Body of pancreas (tissue), 4 donors: ENCODE measurements at regions not wholly inside any gene's neighbourhood (a gene's known extent, or its start where the extent isn't known, plus 50 kb on each side); places are given as distances from the start of the nearest gene placed in this dataset.

Source experiments
- ATAC-seq: fragments of 150-250 bp; one replicate; pipeline ENCODE4 v1.9.1; 2016
- DNase-seq, 4 donors: peaks; one replicate each; pipeline ENCODE4 v3.0.0-alpha.2; 2019
- H3K27ac ChIP-seq, 4 donors: fragments of 200-600 bp; sonication (generic); 1 replicate in 3 of 4; 2 replicates in 1 of 4; pipeline versions ENCODE4 v1.5.1 to v1.6.1; 2016 to 2019; ENCODE audit warnings: mild to moderate bottlenecking in 1 of 4, mixed read lengths in 1 of 4, moderate library complexity in 1 of 4
- H3K27me3 ChIP-seq, 2 donors: fragments of 200-600 bp; sonication (generic); one replicate each; pipeline ENCODE4 v1.6.0; 2016; ENCODE audit warnings: mild to moderate bottlenecking in 1 of 2
- H3K36me3 ChIP-seq, 2 donors: fragments of 200-600 bp; sonication (generic); replicated peaks in 1 of 2; 2 replicates each; pipeline ENCODE4 v1.5.1; 2016; ENCODE audit warnings: low read depth in 2 of 2; ENCODE audit not compliant: insufficient read depth in 1 of 2
- H3K4me1 ChIP-seq: fragments of 200-600 bp; sonication (generic); one replicate; pipeline ENCODE4 v1.6.0; 2016
- H3K4me3 ChIP-seq, 2 donors: fragments of 200-600 bp; sonication (generic); 1 replicate in 1 of 2; 2 replicates in 1 of 2; pipeline ENCODE4 v1.5.1; 2016 to 2019
- H3K9me3 ChIP-seq, 3 donors: fragments of 200-600 bp; sonication (generic); 1 replicate in 2 of 3; 2 replicates in 1 of 3; pipeline ENCODE4 v1.5.1; 2016
- CTCF ChIP-seq, 7 experiments: fragments of 450-650 bp in 4 of 7; fragments of 200-600 bp in 3 of 7; sonication (generic) in 3 of 7; IDR thresholded peaks; one replicate each; pipeline ENCODE4 v1.5.1; 2016 to 2019; ENCODE audit warnings: antibody characterized with exemption in 7 of 7
- POLR2A ChIP-seq, 3 donors: fragments of 450-650 bp; IDR thresholded peaks; one replicate each; pipeline ENCODE4 v1.6.1; 2016; ENCODE audit warnings: antibody characterized with exemption in 3 of 3, mild to moderate bottlenecking in 2 of 3
- WGBS, 2 donors: methylation state at CpG; one replicate each; pipeline ENCODE4 v1.1.5; 2017; 5-methylcytosine and 5-hydroxymethylcytosine counted together
- intact Hi-C: fragments of 100-400 bp; cut with DNase I; formaldehyde crosslinking; loops from one replicate; pipeline ENCODE4 v1.15.1; 2023

GRCh38 chr2:195388028-195388427 lies 269.0 kb upstream of the SLC39A10 start:
- H3K4me3 ChIP-seq: no peak overlapping the region
- no peaks in the 10 kb centered on the region for H3K9me3 ChIP-seq
- no peaks in the 10 kb centered on the region for H3K4me1 ChIP-seq
- no peaks in the 10 kb centered on the region for H3K36me3 ChIP-seq
- no peak overlapping the region for H3K27ac ChIP-seq
- no peaks in the 10 kb centered on the region for H3K27me3 ChIP-seq
- DNase-seq (no peak), ATAC-seq (no peak)
- intact Hi-C loops: no loop called here
- TF ChIP-seq POLR2A (IDR thresholded peaks at IDR 0.05) (no peak), CTCF (IDR thresholded peaks at IDR 0.05) (no peak)

- Histone ChIP-seq H3K9me3 (no peaks in the 10 kb centered on the region), H3K4me3 (no peak overlapping the region), H3K27ac (no peak overlapping the region), H3K27me3 (no peaks in the 10 kb centered on the region), H3K4me1 (no peaks in the 10 kb centered on the region), H3K36me3 (no peaks in the 10 kb centered on the region)
- intact Hi-C loops: no loop called here
- ATAC-seq (no peak), DNase-seq (no peak)
- TF ChIP-seq POLR2A (IDR thresholded peaks at IDR 0.05) (no peak), CTCF (IDR thresholded peaks at IDR 0.05) (no peak)
- WGBS, 2 donors: 36 to 48% methylated on average over 2 of the region's 2 CpGs
Observed at GRCh38 chr2:195382186-195382585, 274.8 kb upstream of the SLC39A10 start.

- no peak for TF ChIP-seq CTCF (IDR thresholded peaks at IDR 0.05)
- no peak for TF ChIP-seq POLR2A (IDR thresholded peaks at IDR 0.05)
- Histone ChIP-seq H3K27ac (no peak overlapping the region), H3K4me1 (no peaks in the 10 kb centered on the region), H3K36me3 (no peaks in the 10 kb centered on the region), H3K4me3 (no peak overlapping the region), H3K27me3 (no peaks in the 10 kb centered on the region), H3K9me3 (no peaks in the 10 kb centered on the region)
- ATAC-seq: no peak
- DNase-seq: no peak
- intact Hi-C loops: no loop called here
- 81 to 85% methylated on average over 4 of the region's 4 CpGs for WGBS, 2 donors
Observed at GRCh38 chr2:195370167-195370943, 286.7 kb upstream of the SLC39A10 start.

- Histone ChIP-seq H3K4me3 (no peak overlapping the region), H3K36me3 (no peaks in the 10 kb centered on the region), H3K9me3 (no peaks in the 10 kb centered on the region), H3K27ac (no peak overlapping the region), H3K4me1 (no peaks in the 10 kb centered on the region), H3K27me3 (no peaks in the 10 kb centered on the region)
- no peak for DNase-seq
- TF ChIP-seq CTCF (IDR thresholded peaks at IDR 0.05) (no peak), POLR2A (IDR thresholded peaks at IDR 0.05) (no peak)
- ATAC-seq: no peak
- intact Hi-C loops: no loop called here
- 0% methylated on average over 1 of the region's 1 CpG for WGBS, 2 donors
Observed at GRCh38 chr2:195369218-195369587, 287.8 kb upstream of the SLC39A10 start.
